ENCODE measurements at regions not wholly inside any gene's neighbourhood (a gene's known extent, or its start where the extent isn't known, plus 50 kb on each side); places are given as distances from the start of the nearest gene placed in this dataset.
"Not testable (repeated sequence)": the region's sequence is repeated elsewhere in the genome, so short reads cannot be mapped to it uniquely, and the experiment has no call there.

DNA sequence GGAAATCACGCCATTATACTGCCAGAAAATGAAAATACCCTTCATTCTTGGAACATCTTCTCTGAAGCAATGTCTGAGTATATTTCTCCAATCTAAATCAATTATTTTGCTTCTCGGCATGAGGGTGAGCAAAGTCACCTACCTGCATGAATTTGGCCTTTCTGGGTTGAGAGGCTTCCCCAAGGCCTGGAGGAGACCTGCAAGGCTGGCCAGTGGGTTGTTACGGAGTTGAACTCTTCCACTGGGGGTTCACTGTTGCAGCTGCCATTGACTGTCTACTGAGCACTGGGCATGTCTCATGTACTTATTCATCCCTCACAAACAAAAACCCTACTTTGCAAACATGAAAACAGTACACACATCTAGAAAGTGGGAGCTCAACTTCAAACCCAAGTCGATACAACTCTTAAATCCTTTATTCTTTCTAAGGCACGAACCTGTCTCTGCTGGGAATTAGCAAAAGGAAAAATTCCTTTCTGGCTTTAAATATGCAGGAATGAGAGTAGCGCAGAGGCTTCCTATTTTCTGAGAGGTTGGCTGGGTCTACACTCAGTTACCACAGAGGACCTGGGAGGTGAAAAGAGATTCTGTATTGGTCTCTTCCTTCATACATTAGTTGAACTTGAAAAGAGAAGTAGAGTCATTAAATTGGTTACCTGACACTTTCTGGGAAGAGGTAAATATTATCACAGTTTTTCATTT, 87.6 kb upstream of the SGK1 start:
- Histone ChIP-seq H2AFZ (ENCODE audit: low read depth, low read length) (no peak overlapping the region), H3K9me1 (replicated peaks; ENCODE audit: control insufficient read depth, extremely low read depth, insufficient read depth, low read length) (no peaks in the 10 kb centered on the region), H3K79me2 (ENCODE audit: control insufficient read depth, insufficient read depth, low read length) (no peaks in the 10 kb centered on the region), H3K9ac (replicated peaks; ENCODE audit: extremely low read depth, insufficient read depth, low read length) (no peak overlapping the region), H3K36me3 (ENCODE audit: control insufficient read depth in 2 of 2, extremely low read depth in 1 of 2, insufficient read depth in 2 of 2, low read length in 2 of 2) (no peaks in the 10 kb centered on the region), H4K20me1 (replicated peaks; ENCODE audit: control insufficient read depth, extremely low read depth, insufficient read depth, low read length) (no peaks in the 10 kb centered on the region), H3K27ac (ENCODE audit: insufficient read depth, low read depth, low read length) (no peak overlapping the region), H3K27me3 (ENCODE audit: control insufficient read depth in 2 of 2, insufficient read depth in 2 of 2, low read length in 2 of 2) (no peaks in the 10 kb centered on the region), H3K9me3 (replicated peaks; ENCODE audit: control insufficient read depth, insufficient read depth, low read length) (no peaks in the 10 kb centered on the region), H3K4me1 (ENCODE audit: control insufficient read depth, extremely low read depth, insufficient read depth, low read length) (no peaks in the 10 kb centered on the region), H3K4me3 (replicated peaks in 1 of 3; ENCODE audit: insufficient read depth in 1 of 3, low read depth in 1 of 3, low read length in 3 of 3) (no peak overlapping the region), H3K4me2 (ENCODE audit: insufficient read depth, low read length) (no peak overlapping the region)
- ChIA-PET CTCF (interaction anchor here (1.1 to 1.7 kb wide), 2 partner anchors 9 to 10 kb away, joined by 3 to 6 read pairs; no protein-coding TSS in a partner anchor), POLR2A (no interaction called here)
- FAIRE-seq = no peak
- TF ChIP-seq POLR2A (IDR thresholded peaks at IDR 0.05; ENCODE audit: low read depth, low read length) (no peak), GATA2 (IDR thresholded peaks at IDR 0.05; ENCODE audit: insufficient read depth, insufficient read length, low read depth, low read length) (no peak), MYC (IDR thresholded peaks at IDR 0.05; ENCODE audit: low read depth, low read length) (no peak), JUN (IDR thresholded peaks at IDR 0.05; ENCODE audit: borderline replicate concordance, insufficient read depth, insufficient read length, low read depth) (no peak), EZH2 (IDR thresholded peaks at IDR 0.05; ENCODE audit: borderline replicate concordance, low read depth, low read length, severe bottlenecking) (no peak), FOS (IDR thresholded peaks at IDR 0.05; ENCODE audit: borderline replicate concordance, insufficient read depth, low read length) (no peak), POLR2AphosphoS5 (IDR thresholded peaks at IDR 0.05; ENCODE audit: insufficient read depth, low read depth, low read length) (no peak)
- TF ChIP-seq, protein P1, sequence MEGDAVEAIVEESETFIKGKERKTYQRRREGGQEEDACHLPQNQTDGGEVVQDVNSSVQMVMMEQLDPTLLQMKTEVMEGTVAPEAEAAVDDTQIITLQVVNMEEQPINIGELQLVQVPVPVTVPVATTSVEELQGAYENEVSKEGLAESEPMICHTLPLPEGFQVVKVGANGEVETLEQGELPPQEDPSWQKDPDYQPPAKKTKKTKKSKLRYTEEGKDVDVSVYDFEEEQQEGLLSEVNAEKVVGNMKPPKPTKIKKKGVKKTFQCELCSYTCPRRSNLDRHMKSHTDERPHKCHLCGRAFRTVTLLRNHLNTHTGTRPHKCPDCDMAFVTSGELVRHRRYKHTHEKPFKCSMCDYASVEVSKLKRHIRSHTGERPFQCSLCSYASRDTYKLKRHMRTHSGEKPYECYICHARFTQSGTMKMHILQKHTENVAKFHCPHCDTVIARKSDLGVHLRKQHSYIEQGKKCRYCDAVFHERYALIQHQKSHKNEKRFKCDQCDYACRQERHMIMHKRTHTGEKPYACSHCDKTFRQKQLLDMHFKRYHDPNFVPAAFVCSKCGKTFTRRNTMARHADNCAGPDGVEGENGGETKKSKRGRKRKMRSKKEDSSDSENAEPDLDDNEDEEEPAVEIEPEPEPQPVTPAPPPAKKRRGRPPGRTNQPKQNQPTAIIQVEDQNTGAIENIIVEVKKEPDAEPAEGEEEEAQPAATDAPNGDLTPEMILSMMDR (IDR thresholded peaks at IDR 0.05; ENCODE audit: extremely low read depth in 1 of 2, insufficient read depth in 1 of 2, low read depth in 1 of 2, low read length in 2 of 2) = no peak
- TF ChIP-seq, protein P2, sequence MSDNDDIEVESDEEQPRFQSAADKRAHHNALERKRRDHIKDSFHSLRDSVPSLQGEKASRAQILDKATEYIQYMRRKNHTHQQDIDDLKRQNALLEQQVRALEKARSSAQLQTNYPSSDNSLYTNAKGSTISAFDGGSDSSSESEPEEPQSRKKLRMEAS (IDR thresholded peaks at IDR 0.05; ENCODE audit: insufficient read depth, insufficient read length) = no peak
- intact Hi-C loops (cut with micrococcal nuclease) = no loop called here
- no TSS peak for BruUV-seq (replicated peaks)
- no peak for DNase-seq (ENCODE audit: low read depth, low spot score)
- dilution Hi-C loops (cut with MboI; ENCODE audit: extremely low pct_ligation_motif_present, low sequenced_read_pairs) = no loop called here

DNA sequence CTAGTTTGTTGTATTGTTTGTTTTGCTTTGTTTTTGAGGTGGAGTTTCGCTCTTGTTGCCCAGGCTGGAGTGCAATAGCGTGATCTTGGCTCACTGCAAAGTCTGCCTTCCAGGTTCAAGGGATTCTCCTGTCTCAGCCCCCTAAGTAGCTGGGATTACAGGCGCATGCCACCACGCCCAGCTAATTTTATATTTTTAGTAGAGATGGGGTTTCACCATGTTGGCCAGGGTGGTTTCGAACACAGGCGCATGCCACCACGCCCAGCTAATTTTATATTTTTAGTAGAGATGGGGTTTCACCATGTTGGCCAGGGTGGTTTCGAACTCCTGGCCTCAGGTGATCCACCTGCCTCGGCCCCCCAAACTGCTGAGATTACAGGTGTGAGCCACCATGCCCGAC, 85.4 kb upstream of the SGK1 start:
- H3K9me3 ChIP-seq (replicated peaks; ENCODE audit: control insufficient read depth, insufficient read depth, low read length); H2AFZ ChIP-seq (ENCODE audit: low read depth, low read length); H3K9ac ChIP-seq (replicated peaks; ENCODE audit: extremely low read depth, insufficient read depth, low read length); BruUV-seq (replicated peaks); DNase-seq (ENCODE audit: low read depth, low spot score); H3K9me1 ChIP-seq (replicated peaks; ENCODE audit: control insufficient read depth, extremely low read depth, insufficient read depth, low read length); H3K36me3 ChIP-seq (ENCODE audit: control insufficient read depth in 2 of 2, extremely low read depth in 1 of 2, insufficient read depth in 2 of 2, low read length in 2 of 2); intact Hi-C loops (cut with micrococcal nuclease); H3K4me3 ChIP-seq (replicated peaks in 1 of 3; ENCODE audit: insufficient read depth in 1 of 3, low read depth in 1 of 3, low read length in 3 of 3); H3K4me2 ChIP-seq (ENCODE audit: insufficient read depth, low read length); H3K4me1 ChIP-seq (ENCODE audit: control insufficient read depth, extremely low read depth, insufficient read depth, low read length); dilution Hi-C loops (cut with MboI; ENCODE audit: extremely low pct_ligation_motif_present, low sequenced_read_pairs); H4K20me1 ChIP-seq (replicated peaks; ENCODE audit: control insufficient read depth, extremely low read depth, insufficient read depth, low read length); H3K27ac ChIP-seq (ENCODE audit: insufficient read depth, low read depth, low read length); H3K27me3 ChIP-seq (ENCODE audit: control insufficient read depth in 2 of 2, insufficient read depth in 2 of 2, low read length in 2 of 2); FAIRE-seq; H3K79me2 ChIP-seq (ENCODE audit: control insufficient read depth, insufficient read depth, low read length): not testable (repeated sequence)
- CTCF ChIA-PET = interaction anchor here (0.6 to 1.1 kb wide), 3 partner anchors 16 to 238 kb away, joined by 4 to 5 read pairs (median 4); no protein-coding TSS in a partner anchor
- POLR2A ChIA-PET = interaction anchor here (0.7 kb wide), 1 partner anchor 36 kb away, joined by 5 read pairs; no protein-coding TSS in a partner anchor

All from endothelial cell of umbilical vein (primary cell).